Activated T-cell treated with anti-CD3 and anti-CD28 coated beads, Interleukin-2, amount 50 U/mL, for 4 hours (primary cell): ENCODE measurements at regions not wholly inside any gene's neighbourhood (a gene's known extent, or its start where the extent isn't known, plus 50 kb on each side); places are given as distances from the start of the nearest gene placed in this dataset.
"Not testable (repeated sequence)": the region's sequence is repeated elsewhere in the genome, so short reads cannot be mapped to it uniquely, and the experiment has no call there.

Experiments
- ATAC-seq, 2 donors: fragments of 200-7000 bp; cut with Tn5 transposase; one replicate each; pipeline ENCODE4 v1.10.0; 2021
- DNase-seq: peaks from one replicate; pipeline ENCODE4 v3.0.0-alpha.2; 2020
- H3K27me3 Mint-ChIP-seq: one replicate; pipeline ENCODE4 v1.8.0; 2021; ENCODE audit warnings: low read depth, mixed read lengths
- H3K36me3 Mint-ChIP-seq: one replicate; pipeline ENCODE4 v1.8.0; 2022; ENCODE audit warnings: mixed read lengths; ENCODE audit not compliant: insufficient read depth
- H3K4me1 Mint-ChIP-seq: one replicate; pipeline ENCODE4 v1.8.0; 2021; ENCODE audit warnings: low read depth, mixed read lengths
- H3K4me3 Mint-ChIP-seq: one replicate; pipeline ENCODE4 v1.8.0; 2021; ENCODE audit warnings: mild to moderate bottlenecking, moderate library complexity, mixed read lengths
- H3K9me3 Mint-ChIP-seq: one replicate; pipeline ENCODE4 v1.8.0; 2021; ENCODE audit warnings: mixed read lengths

DNA sequence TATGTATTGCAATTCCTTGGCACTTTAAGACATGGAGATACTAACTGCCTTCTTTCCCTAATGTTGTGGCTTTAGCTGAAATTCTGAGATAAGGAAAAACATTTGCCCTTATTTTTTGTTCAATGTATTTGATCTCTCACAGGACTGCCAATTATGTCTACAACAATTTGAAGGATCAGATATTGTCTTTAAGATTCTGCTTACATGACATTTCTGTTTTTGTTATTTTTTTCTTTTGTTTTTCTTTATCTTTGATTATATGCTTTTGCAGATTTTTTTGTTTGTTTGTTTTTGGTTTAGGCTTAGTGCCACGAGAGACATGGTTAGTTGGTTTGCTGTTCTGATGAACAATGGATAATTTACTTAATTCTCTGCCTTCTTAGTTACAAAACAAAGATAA, 303.3 kb downstream of the TECRL start:
- Mint-ChIP-seq H3K36me3 (no peaks in the 10 kb centered on the region), H3K4me1 (no peaks in the 10 kb centered on the region), H3K4me3 (no peak overlapping the region), H3K27me3 (no peaks in the 10 kb centered on the region), H3K9me3 (peaks cover 21% of the 10 kb centered on the region)
- DNase-seq (no peak), ATAC-seq (no peak)

DNA sequence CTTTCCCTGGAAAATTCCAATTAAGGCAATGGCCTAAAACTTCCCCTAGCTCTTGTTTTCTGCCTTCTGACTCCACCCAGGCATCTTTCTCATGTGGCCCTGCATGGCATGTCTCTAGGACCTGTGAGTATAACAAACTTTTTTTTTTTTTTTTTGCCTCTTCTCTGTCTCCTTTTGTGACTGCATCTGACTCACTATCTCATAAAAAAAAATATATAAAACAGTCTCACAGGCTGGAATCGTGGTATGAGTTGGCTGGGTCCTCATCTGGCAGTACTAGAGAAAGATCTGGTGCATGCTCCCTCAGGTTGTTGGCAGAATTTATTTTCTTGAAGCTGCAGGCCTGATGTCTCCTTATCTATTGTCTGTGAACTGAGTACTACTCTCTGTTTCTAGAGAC, 313.9 kb downstream of the TECRL start:
- ATAC-seq (no peak), DNase-seq (no peak)
- H3K36me3 Mint-ChIP-seq, result no peaks in the 10 kb centered on the region
- no peak overlapping the region for H3K4me3 Mint-ChIP-seq
- H3K27me3 Mint-ChIP-seq, result no peaks in the 10 kb centered on the region
- H3K4me1 Mint-ChIP-seq, result no peaks in the 10 kb centered on the region
- peaks cover 2% of the 10 kb centered on the region for H3K9me3 Mint-ChIP-seq

DNA sequence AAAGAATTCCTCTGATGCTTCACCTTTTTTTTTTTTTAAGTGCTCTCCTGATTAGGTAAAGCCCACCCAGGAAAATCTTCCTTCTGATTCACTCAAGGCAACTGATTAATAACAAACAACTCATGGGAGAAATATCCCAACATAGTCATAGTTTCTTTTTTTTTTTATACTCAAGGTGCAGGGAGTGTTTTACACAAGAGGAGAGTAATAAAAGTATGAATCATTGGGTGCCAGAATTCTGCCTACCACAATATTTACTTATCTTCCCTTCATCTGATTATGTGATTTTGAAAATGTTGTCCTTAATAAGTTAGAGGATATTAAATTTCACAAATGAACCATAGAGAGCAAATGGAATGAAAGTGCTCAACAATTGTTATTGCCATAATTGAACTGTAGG, 329.9 kb downstream of the TECRL start:
- Mint-ChIP-seq H3K9me3 (peaks cover 8% of the 10 kb centered on the region), H3K4me3 (no peak overlapping the region), H3K27me3 (no peaks in the 10 kb centered on the region), H3K4me1 (no peaks in the 10 kb centered on the region), H3K36me3 (no peaks in the 10 kb centered on the region)
- DNase-seq (no peak), ATAC-seq (no peak)

DNA sequence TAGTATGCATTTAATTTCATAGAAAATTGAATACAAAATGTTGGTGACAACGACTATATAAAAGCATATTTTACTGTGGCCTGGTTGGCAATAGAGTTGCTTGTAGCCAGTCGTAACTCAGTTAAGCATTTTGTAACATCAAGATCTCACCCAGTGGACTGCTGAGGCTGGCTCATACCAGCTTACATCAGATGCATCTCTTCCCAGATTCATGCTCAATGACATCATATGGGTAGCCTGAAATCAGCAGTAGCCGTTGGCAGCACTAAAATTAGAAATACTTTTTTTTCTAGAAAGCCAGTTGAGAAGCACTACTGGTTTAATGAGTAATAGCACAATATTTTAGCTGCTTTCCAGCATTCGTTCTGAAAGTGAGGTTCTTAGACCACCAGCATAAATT, 341.2 kb downstream of the TECRL start:
- ATAC-seq (no peak), DNase-seq (no peak)
- Mint-ChIP-seq H3K27me3 (no peaks in the 10 kb centered on the region), H3K4me3 (no peak overlapping the region), H3K9me3 (peaks cover 13% of the 10 kb centered on the region), H3K4me1 (no peaks in the 10 kb centered on the region), H3K36me3 (no peaks in the 10 kb centered on the region)

DNA sequence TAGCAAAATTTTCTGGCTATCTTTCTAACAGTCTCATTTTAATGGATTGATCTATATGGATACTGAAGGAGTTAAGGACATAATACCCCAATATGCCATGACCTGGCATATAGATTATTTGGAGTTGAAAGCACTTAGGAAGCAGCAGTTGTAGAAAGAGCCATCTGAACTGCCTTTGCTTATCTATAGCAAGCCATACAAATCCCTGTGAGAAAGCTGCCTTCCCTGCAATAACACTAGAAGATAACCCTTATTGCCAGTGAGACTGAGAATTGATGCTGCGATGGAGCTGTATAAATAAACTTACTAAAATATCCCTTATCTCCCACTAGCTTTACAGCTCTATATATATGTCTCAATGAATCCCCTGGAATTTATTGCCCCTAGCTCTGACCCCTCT, 346.3 kb downstream of the TECRL start:
- no peak for DNase-seq
- no peaks in the 10 kb centered on the region for H3K36me3 Mint-ChIP-seq
- peaks cover 3% of the 10 kb centered on the region for H3K9me3 Mint-ChIP-seq
- no peak for ATAC-seq
- H3K27me3 Mint-ChIP-seq, result no peaks in the 10 kb centered on the region
- no peaks in the 10 kb centered on the region for H3K4me1 Mint-ChIP-seq
- no peak overlapping the region for H3K4me3 Mint-ChIP-seq

DNA sequence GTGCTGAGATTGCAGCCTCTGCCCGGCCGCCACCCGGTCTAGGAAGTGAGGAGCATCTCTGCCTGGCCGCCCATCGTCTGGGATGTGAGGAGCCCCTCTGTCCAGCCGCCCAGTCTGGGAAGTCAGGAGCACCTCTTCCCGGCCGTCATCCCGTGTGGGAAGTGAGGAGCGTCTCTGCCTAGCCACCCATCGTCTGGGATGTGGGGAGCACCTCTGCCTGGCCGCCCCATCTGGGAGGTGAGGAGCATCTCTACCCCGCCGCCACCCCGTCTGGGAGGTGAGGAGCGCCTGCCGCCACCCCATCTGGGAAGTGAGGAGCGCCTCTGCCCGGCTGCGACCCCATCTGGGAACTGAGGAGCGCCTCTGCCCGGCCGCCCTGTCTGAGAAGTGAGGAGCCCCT, 372.2 kb downstream of the TECRL start:
- not testable (repeated sequence) for H3K4me1 Mint-ChIP-seq, H3K36me3 Mint-ChIP-seq, H3K27me3 Mint-ChIP-seq, DNase-seq, ATAC-seq, H3K4me3 Mint-ChIP-seq
- H3K9me3 Mint-ChIP-seq, result peaks cover 18% of the 10 kb centered on the region

DNA sequence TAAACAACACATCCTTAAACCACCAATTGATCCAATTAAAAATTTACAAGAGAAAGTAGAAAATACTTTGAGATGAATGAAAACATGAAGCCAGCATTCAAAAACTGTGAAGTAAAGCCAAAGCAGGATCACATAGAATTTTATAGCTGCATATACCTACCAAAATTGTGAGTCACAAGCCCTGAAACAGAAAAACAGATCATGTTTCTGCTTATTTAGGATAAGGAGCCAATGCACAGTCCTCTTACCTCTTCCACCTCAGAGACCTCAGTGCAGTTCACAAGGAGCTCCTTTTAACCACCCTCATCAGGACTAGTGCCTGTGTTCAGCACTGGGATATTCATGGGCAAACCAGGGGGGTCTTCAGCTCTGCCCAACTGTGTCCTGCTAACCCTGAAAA, 386.7 kb downstream of the TECRL start:
- H3K27me3 Mint-ChIP-seq, result no peaks in the 10 kb centered on the region
- DNase-seq (no peak), ATAC-seq (no peak)
- no peaks in the 10 kb centered on the region for H3K36me3 Mint-ChIP-seq
- no peaks in the 10 kb centered on the region for H3K4me1 Mint-ChIP-seq
- H3K9me3 Mint-ChIP-seq, result peaks cover 26% of the 10 kb centered on the region
- H3K4me3 Mint-ChIP-seq, result no peak overlapping the region

DNA sequence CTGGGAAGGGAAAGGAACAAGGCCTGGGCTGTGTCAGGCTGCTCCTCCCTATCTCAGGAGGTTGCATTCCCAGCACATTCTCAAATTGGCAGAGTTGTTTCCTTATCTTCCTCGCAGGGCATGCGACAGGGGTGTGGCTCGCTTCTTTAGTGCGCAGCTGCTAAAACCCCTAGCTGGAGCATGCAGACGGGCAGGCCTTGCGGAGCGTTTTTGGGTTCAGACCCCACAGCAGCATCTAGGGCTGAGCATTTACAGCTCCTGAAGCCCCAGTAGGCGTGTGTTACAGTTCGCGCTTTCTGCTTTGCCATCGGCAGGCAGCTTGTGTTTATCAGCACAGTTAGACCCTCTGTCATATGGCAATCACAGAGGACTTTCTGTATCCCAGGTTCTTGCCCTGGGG, 392.4 kb downstream of the TECRL start:
- Mint-ChIP-seq H3K9me3 (peaks cover 13% of the 10 kb centered on the region), H3K4me3 (no peak overlapping the region), H3K27me3 (no peaks in the 10 kb centered on the region), H3K36me3 (no peaks in the 10 kb centered on the region), H3K4me1 (no peaks in the 10 kb centered on the region)
- no peak for ATAC-seq
- no peak for DNase-seq

DNA sequence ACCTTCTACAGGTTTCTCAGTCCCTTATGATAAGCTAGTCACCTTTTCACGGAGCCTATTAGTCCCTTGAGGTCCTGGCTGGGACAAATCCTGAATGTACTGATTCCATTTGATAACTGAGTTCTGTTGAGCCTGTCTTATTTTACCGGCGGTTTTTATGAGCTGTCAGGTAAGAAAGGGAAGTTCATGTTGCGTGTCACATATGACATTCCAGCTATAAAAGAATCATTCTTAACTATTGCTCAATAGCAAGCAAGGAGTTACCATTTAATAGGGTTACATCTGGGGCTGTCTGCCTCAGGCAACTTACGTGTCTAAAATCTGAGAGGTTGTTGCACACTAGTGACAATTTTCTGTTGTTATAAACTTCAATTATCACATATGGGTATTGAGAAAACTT, 394.6 kb downstream of the TECRL start:
- H3K36me3 Mint-ChIP-seq, result no peaks in the 10 kb centered on the region
- ATAC-seq (no peak), DNase-seq (no peak)
- H3K27me3 Mint-ChIP-seq, result no peaks in the 10 kb centered on the region
- no peak overlapping the region for H3K4me3 Mint-ChIP-seq
- H3K9me3 Mint-ChIP-seq, result peaks cover 9% of the 10 kb centered on the region
- H3K4me1 Mint-ChIP-seq, result no peaks in the 10 kb centered on the region

DNA sequence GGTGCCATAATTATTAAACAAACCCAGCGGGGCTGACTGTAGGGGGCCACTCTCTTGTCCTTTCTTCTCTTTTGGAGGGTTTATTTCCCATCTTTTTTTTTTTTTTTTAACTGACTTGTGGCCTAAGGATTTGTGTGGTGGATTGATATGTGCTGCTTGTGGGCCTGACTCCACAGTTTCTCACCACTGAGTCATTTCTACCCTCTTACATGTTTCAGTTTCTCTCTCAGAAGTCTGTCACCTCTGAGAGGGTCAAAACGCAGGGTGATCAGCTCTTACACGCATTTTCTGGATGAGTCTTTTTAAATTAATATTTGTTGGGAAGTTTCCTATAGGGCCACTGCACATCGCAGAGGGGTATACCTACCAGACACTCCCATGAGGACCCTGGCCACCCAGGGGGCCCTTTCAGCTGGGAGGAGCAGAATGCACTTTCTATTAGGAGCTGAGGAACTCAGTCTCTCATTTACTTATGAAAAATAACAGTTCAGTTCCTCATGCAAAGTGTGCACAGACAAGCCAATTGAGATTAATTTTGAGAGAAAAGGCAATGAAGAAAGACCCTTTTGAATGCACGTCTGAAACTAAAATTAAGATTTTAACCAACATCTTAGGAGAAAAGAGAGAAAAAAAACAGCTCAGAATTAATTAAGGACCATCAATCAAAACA, 407.9 kb downstream of the TECRL start:
- DNase-seq (no peak), ATAC-seq (no peak)
- Mint-ChIP-seq H3K9me3 (peaks cover 9% of the 10 kb centered on the region), H3K27me3 (no peaks in the 10 kb centered on the region), H3K36me3 (no peaks in the 10 kb centered on the region), H3K4me1 (no peaks in the 10 kb centered on the region), H3K4me3 (no peak overlapping the region)

DNA sequence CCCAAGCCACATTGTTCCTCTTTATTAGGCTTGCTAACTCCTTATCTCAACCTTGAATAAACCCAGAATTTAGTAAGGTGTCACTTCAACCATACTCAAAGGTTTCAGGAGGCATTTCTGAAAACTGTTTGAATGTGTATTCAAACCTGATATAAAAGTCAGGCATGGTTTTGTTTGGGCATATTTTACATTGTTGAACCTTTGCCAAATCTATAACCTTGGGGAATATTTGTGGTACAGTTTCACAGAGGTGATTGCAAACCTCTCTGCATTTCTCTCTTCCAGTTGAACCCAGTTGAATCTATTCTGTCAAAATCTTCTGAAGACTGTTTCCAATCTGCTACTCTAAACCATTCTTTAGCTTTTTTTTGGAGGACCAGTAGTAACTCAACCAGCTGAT, 409.0 kb downstream of the TECRL start:
- H3K4me1 Mint-ChIP-seq, result no peaks in the 10 kb centered on the region
- DNase-seq, result no peak
- ATAC-seq, result no peak
- H3K27me3 Mint-ChIP-seq, result no peaks in the 10 kb centered on the region
- H3K4me3 Mint-ChIP-seq, result no peak overlapping the region
- H3K9me3 Mint-ChIP-seq, result peaks cover 9% of the 10 kb centered on the region
- H3K36me3 Mint-ChIP-seq, result no peaks in the 10 kb centered on the region

DNA sequence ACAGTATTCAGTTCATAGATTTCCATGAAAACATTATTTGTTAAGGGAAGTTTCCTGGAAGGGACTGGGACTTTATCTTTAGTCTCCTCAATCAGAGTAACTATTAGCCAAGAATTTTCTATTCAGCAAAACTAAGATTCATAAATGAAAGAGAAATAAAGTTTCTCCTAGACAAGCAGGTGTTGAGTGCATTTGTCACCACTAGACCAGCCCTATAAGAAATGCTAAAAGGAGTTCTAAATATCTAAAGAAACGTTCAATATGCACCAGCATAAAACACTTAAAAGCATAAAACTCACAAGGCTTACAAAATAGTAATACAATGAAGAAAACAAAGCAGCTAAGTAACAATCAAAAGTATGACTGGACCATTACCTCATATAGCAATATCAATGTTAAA, 423.0 kb downstream of the TECRL start:
- no peaks in the 10 kb centered on the region for H3K4me1 Mint-ChIP-seq
- no peak overlapping the region for H3K4me3 Mint-ChIP-seq
- peaks cover 23% of the 10 kb centered on the region for H3K9me3 Mint-ChIP-seq
- DNase-seq (no peak), ATAC-seq (no peak)
- H3K27me3 Mint-ChIP-seq, result no peaks in the 10 kb centered on the region
- no peaks in the 10 kb centered on the region for H3K36me3 Mint-ChIP-seq

DNA sequence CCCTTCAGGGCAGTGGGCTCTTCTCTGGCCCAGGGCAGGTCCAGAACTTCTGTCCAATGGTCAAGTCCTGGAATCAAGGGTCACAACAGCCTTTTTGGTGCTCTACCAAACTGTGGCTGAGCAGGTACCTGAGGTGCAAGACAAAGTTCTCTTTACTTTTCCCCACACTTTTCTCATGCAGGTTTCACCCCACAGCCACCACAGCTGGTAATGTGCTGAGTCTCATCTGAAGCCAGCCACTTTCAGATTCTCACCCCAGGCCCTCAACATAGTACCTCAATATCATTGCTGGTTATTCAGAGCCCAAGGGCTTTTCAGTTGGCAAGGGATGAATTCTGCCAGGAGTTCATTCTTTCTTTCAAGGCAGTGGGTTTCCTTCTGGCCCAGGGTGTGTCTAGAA, 426.0 kb downstream of the TECRL start:
- H3K27me3 Mint-ChIP-seq, result no peaks in the 10 kb centered on the region
- no peak overlapping the region for H3K4me3 Mint-ChIP-seq
- H3K36me3 Mint-ChIP-seq, result no peaks in the 10 kb centered on the region
- no peak for DNase-seq
- ATAC-seq, result no peak
- H3K9me3 Mint-ChIP-seq, result peaks cover 19% of the 10 kb centered on the region
- H3K4me1 Mint-ChIP-seq, result no peaks in the 10 kb centered on the region

DNA sequence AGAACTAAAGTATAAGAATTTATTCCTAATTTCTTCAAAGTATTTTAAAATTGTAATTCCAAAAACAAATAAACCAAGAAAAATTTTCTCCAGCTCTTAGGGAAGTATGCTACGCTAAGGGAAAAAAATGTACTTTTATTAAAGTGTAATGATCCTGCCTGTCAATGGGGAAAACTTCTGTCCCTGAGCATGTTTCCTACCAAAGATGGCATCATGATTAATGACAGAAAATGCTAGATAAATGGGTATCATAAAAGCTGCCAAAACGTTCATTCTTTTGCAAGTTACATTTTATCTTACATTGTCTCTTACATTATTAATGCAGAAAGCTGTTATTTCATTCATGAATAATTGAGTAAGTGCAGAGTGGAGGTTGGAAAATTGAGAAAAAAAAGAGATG, 443.4 kb downstream of the TECRL start:
- DNase-seq (no peak), ATAC-seq (no peak)
- Mint-ChIP-seq H3K4me3 (no peak overlapping the region), H3K36me3 (no peaks in the 10 kb centered on the region), H3K9me3 (peaks cover 13% of the 10 kb centered on the region), H3K4me1 (no peaks in the 10 kb centered on the region), H3K27me3 (no peaks in the 10 kb centered on the region)

DNA sequence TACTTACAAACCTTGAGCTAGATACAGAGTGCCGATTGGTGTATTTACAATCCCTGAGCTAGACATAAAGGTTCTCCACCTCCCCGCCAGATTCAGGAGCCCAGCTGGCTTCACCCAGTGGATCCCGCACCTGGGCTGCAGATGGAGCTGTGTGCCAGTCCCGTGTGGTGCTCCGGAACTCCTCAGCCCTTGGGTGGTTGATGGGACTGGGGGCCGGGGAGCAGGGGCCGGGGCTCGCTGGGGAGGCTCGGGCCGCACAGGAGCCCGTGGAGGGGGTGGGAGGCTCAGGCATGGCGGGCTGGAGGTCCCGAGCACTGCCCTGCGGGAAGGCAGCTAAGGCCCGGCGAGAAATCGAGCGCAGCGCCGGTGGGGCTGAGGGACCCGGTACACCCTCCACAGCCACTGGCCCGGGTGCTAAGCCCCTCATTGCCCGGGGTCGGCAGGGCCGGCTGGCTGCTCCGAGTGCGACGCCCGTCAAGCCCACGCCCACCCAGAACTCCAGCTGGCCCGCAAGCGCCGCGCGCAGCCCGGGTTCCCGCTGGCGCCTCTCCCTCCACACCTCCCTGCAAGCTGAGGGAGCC, 466.5 kb downstream of the TECRL start:
- DNase-seq, H3K4me1 Mint-ChIP-seq, H3K36me3 Mint-ChIP-seq, H3K27me3 Mint-ChIP-seq, ATAC-seq, H3K4me3 Mint-ChIP-seq: not testable (repeated sequence)
- peaks cover 11% of the 10 kb centered on the region for H3K9me3 Mint-ChIP-seq
